22Rv1 (cell line): ENCODE measurements at regions not wholly inside any gene's neighbourhood (a gene's known extent, or its start where the extent isn't known, plus 50 kb on each side); places are given as distances from the start of the nearest gene placed in this dataset.
"Not testable (repeated sequence)": the region's sequence is repeated elsewhere in the genome, so short reads cannot be mapped to it uniquely, and the experiment has no call there.

Source experiments
- ZFX ChIP-seq: fragments of 450-650 bp; IDR thresholded peaks from 2 replicates; pipeline ENCODE4 v1.6.1; 2017; ENCODE audit warnings: antibody characterized with exemption, borderline replicate concordance
- TF ChIP-seq, protein P1 (sequence below): fragments of 450-650 bp; IDR thresholded peaks from 2 replicates; pipeline ENCODE4 v1.5.1; 2017; ENCODE audit warnings: mild to moderate bottlenecking

DNA sequence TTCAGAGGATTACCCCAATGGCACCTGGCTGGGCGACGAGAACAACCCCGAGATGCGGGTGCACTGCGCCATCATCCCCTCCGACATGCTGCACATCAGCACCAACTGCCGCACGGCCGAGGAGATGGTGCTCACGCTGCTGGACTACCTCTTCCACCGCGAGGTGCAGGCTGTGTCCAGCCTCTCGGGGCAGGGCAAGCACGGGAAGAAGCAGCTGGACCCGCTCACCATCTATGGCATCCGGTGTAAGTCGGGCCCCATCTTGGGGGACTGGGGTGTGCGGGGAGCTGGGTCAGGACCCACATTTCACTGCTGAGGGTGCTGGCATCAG lies 94.2 kb downstream of the NPIPB11 start:
- TF ChIP-seq, protein P1, sequence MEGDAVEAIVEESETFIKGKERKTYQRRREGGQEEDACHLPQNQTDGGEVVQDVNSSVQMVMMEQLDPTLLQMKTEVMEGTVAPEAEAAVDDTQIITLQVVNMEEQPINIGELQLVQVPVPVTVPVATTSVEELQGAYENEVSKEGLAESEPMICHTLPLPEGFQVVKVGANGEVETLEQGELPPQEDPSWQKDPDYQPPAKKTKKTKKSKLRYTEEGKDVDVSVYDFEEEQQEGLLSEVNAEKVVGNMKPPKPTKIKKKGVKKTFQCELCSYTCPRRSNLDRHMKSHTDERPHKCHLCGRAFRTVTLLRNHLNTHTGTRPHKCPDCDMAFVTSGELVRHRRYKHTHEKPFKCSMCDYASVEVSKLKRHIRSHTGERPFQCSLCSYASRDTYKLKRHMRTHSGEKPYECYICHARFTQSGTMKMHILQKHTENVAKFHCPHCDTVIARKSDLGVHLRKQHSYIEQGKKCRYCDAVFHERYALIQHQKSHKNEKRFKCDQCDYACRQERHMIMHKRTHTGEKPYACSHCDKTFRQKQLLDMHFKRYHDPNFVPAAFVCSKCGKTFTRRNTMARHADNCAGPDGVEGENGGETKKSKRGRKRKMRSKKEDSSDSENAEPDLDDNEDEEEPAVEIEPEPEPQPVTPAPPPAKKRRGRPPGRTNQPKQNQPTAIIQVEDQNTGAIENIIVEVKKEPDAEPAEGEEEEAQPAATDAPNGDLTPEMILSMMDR = not testable (repeated sequence)
- TF ChIP-seq ZFX = not testable (repeated sequence)
